GM21717 (cell line): ENCODE measurements at regions not wholly inside any gene's neighbourhood (a gene's known extent, or its start where the extent isn't known, plus 50 kb on each side); places are given as distances from the start of the nearest gene placed in this dataset.

Experiments
- ATAC-seq: cut with Tn5 transposase; IDR thresholded peaks from one replicate; pipeline ENCODE4 v1.9.1; 2021; ENCODE audit warnings: mild to moderate bottlenecking, moderate library complexity; ENCODE audit not compliant: unreplicated experiment

DNA sequence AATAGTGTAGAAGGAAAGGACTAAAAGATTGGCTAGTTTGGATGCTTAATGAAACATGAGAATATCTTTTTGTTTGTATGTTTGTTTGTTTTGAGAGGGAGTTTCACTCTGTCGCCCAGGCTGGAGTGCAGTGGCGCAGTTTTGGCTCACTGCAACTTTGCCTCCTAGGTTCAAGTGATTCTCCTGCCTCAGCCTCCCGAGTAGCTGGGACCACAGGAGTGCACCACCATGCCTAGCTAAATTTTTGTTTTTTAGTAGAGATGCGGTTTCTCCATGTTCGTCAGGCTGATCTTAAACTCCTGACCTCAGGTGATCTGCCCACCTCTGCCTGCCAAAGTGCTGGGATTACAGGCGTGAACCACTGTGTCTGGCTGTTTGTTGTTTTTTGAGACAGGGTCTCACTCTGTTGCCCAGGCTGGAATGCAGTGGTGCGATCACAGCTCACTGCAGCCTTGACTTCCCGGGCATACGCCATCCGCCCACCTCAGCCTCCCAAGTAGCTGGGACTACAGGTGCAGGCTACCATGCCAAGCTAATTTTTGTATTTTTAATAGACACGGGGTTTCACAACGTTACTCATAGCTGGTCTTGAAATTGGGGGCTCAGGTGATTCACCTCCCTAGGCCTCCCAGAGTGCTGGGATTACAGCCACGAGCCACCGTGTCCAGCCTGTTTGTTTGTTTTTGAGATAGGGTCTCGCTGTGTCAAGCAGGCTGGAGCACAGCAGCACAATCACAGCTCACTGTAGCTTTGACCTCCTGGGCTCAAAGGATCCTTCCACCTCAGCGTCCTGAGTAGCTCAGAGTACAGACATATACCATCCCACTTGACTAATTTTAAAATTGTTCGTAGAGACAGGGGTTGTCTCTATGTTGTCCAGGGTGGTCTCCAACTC is 209.2 kb downstream of the MYCN start:
- ATAC-seq: no peak

DNA sequence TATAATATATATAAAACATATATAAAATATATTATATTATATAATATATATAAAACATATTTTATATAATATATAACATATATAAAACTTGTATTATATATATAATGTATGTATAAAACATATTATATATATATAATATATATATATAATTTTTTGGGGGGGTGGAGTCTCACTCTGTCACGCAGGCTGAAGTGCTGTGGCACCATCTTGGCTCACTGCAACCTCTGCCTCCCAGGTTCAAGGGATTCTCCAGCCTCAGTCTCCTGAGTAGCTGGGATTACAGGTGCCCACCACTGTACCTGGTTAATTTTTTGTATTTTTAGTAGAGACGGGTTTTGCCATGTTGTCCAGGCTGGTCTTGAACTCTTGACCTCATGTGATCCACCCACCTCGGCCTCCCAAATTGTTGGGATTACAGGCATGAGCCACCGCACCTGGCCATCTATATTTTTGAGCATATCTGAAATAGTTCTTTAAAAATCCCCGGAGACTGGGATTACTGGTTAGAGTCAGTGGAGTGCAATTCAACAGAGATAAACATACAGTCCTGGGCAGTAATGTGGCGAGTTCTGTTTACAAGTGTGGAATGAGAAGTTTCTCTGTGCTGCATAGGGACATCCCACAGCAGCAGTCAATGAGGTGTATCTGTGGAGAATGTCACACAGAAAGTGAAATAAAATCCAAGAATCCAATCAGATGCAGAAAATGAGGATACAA is 208.4 kb downstream of the MYCN start:
- ATAC-seq: no peak

DNA sequence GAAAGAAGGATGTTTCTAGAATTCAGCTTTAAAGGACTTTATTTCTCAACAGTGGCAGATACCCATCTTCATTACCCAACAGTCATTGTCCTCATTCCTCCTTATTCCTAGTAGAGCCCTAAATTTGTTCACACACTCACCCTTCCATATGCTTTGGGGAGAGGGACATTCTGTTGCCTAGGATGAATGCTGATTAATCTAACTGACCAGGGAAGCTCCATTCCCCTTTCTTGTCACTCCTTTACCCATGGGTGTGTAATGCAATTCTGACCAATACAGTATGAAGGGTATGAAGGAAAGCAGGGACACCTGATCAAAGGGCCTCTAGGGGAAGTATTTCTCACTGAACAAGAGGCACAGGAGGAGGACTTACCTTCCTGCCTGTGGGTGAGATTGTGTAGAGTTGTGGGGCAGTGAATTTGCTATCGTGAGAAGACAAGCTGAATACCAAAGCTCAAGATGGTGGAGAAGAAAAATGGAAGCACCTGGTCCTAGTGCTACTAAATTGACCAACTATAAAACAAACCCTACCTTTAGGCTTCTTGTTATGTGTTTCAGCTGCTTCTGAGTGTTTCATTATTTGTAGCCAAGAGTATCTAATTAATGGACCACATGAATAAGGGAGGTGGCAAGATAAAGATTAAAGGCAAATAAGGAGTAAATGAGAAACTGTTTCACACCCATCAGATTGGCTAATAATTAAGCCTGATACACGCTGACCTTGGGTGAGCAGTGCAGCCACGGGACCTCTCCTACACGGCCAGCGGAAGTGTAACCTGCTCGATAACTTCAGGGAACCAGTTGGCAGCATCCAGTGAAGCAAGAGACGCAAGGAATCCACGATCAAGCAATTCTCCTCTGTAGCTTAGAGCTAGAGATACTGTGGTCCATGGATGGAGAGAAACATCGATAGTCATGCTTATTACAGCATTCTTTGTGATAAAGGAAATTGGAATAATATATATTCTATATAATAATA is 202.3 kb downstream of the MYCN start:
- no peak for ATAC-seq

DNA sequence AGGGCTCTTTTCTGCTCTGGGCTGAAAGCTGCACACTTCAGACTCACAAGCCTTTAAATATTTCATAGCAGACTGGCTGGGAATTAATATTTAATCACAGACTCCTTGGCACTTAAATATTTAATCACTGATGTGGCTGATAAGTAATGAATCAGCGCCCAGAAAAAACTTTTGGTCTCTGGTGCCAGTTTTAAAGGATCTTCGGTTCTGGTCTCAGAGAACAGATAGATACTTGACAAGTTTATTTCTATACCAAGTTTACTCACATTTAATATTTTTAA is 201.2 kb downstream of the MYCN start:
- no peak for ATAC-seq

DNA sequence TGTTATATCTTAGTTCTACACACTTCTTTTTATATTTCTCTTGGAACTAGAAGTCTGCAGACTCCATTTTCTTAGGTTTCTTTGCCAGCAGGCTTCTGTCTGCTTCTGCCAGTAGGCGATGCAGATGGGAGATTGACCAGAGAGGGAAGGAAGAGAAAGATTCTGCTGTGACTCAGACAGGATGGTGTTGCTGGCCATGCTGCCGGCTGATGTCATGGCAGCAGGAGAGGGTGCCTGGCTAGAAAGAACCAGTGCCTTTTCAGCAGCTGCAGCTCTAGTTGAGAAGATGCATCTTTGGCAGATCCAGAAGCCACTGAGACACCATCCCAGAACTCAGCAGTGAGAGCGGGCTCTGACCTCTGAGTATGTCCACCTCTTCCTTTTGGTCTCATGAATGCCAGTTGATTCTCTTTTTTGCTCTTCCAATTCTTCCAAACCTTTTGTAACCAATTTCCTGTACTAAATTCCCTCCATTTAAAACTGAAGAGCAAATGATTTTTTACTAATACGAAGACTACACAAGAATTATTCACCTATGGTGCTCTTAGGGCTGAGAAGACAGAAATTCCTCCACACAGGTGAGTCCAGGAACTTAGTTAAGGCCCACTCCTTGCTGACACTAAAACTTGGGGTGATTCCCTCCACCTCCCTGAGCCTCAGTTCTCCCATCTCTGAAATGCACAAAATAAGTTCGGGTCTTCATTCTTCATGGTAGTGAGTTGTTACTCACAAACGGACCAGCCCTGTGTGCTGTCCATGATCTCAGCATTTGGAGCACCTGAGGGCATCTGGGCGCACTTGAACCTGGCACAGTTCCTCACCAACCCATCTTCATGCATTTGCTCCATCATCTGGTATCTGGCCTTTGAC is 200.7 kb downstream of the MYCN start:
- ATAC-seq: no peak

DNA sequence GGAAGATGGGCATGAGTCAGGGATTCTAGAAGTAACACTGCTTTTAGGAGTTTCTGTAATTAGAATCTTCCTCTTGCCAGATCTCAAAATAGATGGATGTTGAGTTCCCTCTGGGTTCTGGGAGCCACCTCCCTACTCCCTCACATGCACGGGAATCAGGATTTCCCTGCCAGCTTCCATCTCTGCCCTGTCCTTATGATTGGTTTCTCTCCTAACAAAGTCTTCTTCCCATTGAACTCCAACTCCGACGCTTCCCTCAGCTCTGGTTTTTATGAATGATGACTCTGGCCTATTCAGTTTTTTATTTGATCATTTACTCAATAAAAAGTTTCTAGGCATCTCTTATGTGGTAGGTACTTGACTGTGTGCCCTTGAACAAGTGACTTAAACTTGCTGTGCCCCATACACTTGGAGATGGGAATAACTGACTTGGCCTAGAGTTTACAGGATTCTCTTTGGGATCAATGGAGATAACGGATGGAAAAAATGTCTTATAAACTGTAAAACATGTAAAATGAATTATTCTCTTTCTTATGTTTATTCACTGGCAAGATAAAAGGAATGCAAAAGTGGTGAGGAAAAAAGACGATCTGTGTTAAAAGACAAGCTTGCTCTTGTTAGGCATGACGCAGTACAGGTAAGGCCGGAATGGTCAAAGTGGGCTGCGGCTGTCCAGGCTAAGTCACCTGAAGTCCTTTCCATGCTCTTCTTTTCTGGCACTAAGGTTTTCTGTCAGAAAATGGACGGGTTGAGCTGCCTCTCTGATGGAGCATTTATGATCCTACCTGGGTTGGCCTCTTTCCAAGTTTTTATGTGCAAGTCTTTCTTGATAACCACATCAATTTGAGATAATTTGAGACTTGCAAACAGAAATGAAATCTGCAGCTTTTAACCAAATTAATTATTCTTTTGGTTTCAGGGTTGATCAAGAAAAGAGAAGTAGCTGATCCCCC is 199.6 kb downstream of the MYCN start:
- no peak for ATAC-seq

DNA sequence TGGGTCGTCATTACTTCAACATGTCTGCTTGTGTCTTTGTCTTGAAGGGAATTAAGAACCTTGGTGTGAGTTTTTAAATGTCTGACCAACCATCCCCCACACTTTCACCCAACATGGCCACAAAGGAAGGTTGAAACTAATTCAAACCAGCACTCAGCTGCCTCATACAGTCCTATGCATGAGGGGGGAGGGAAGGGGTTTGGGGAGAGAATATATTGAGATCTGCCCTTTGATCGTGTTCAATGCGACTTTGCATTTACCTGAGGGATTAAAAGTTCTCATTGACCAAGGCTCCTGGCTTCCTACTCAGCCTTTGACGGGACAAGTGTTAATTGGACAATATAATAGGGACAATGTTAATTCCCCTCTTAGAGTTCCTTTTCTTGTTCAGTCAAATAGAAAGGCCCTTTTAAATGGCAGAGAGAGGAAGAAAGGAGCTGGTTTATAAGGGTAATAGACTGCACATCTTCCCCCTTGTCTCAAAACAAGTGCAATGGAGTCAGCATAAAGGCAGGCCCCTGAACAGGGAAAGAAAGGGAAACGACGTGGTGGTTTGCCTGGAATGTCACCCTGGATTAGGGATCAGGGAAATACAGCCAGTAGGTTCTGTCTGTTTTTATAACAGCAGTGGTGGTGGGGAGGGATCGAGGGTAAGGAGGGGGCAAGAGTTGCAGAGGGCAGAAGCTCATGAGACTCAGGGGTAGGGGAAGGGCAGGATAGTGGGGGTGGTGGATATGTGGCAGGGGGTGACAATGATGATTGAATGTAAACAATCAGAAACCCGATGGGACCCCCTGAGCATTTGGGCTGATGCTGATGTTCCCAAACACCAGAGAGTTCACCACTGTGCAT is 198.7 kb downstream of the MYCN start:
- ATAC-seq: no peak

DNA sequence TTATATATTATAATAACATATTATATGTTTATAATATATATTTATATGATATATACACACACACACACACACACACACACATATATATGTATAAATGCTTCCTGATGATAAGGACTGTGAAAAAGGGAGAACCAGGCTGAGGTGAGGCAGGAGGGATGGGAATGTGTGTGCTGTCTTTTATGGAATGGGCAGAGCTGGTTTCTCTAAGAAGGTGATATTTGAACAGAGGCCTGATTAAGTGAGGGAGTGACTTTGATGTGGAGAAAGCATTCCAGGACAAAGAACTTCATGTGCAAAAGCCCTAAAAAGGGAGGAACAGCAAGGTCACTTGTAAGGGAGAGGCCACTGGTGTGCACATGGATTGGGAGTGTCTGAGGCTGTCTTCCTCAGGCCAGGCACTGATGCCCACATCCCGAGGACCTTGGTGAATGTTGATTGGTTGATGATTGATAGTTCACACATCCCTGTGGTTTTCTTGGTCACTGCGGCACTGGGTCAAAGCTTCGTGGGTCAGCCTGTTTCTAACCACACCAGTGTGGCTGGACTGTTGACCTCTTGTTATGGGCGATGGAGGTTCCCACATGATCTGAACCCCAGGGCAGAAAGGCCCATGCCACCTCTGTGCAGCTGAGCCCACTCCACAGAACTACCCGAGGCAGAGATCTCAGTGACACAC is 196.9 kb downstream of the MYCN start:
- ATAC-seq: no peak

DNA sequence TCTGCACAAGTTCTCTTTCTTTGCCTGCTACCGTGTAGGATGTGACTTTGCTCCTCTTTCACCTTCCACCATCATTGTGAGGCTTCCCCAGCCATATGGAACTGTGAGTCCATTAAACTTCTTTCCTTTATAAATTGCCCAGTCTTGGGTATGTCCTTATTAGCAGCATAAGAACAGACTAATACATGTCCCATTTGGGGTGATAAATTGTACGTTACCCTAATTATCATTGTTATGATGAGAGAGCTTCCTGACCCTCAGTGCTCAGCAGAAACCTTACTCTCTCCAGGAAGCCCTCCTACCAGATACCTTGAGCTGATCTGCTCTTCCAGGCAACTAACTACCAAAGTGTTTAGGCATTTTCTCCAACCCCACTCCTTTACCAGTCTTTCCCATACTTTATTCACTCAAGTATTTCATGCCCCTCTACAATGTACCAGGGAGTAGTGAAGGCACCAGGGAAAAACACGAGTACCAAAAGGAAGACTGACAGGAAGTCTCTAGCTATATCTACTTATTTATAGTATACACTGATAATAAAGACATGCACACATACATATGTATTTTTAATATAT is 196.2 kb downstream of the MYCN start:
- no peak for ATAC-seq

DNA sequence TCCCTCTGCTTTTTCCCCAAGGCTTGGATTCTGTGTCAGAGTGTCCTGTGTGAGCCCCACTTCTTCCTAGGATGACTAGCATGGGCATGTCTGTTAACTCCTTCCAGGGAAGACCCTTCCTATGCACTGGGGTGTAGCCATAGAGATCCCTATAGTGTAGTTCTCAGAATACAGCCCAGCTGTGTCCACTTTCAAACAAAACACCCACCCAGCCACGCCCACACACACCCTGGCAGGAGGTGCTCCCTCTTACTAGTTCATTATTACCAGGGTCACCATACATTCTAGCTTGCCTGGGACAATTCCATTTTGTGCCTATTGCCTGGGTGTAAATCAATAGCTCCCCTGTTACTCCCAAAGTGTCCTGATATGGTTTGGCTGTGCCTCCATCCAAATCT is 195.6 kb downstream of the MYCN start:
- ATAC-seq: no peak

DNA sequence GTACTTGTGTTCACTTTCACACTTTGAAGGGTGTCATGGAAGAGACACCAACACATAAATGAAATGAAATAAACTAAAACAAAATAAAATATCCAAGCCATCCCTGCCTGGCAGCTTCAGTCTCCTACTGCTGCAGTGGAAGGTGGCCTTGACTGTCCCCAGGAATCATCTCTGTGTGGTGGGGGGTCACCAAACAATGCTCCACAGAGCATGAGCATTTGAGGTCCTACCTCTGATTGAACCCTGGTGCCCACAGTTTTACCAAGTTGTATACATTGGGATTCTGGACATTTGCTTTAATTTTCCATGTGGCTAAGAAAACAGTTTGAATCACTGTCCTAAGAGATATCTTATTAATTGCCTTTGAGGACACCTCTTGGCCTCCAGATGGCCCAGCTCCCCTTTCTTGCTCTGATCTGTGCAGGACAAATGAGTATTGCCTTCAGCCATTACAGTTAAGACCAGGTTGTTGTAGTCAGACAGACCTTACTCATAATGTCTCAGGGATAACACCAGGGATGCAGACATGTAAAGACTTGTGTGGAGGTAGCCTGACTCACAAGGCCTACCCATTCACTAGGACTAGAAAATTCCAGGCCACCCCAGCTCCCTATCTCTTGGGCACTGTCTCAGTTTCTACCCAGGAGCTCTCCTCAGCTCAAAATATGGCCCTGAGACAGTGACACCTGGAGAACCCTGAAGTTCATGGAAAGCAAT is 195.0 kb downstream of the MYCN start:
- ATAC-seq: no peak

DNA sequence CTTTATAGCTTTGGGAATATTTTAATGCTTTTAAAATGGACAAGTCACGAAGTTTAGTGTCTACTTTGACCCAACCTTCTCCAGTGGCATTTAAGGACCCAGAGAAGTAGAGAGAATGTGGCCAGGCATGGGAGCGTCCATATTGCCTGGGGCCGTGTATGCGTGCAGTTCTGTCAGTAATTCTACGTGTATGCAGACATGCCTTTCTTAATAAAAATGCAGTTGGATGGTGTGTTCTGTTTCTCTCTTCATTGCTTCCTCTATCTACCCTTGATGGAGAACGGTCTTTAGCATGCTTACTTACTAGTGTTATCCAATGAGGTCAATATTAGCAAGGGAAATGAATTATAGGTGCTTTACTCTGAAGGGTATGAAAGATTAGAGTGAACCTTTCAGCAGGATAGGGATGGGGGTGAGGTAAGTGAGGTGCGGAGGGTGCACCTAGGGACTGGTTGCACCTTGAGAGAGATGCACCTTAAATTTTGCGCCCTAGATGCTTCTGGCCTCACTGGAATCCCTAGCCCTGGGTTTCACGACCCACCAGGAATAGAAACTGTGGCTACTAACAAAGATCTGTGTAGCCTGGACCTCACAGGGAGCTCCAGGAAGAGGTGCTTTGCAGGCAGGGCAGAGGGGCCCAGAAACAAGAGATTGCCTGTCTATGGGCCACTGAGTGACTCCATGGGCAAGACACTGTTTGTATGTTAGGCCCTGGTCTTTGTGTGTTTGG is 194.3 kb downstream of the MYCN start:
- ATAC-seq: no peak

DNA sequence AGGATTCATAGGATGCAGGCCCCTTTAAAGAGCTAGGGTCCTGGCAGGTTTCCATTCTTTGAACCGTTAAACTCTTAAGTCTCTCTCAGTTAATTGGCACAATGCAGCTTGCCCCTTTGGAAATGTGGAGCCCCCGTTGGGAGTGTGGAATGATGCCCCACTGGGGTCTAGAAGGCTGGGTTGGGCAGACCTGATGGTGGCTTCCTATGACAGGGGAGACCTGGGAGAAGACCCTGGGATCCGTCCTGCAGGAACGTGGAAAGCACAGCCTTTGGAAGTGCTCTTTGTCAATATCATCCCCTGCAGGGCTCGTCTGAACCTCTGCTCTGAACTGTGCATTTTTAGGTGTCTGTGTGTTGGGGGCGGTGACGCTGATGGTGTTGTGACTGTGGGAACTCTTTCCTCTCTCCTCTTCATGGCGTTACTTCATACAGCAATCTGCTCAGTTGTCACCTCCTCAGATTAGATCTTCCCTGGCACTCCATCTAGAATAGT is 190.6 kb downstream of the MYCN start:
- ATAC-seq: no peak

DNA sequence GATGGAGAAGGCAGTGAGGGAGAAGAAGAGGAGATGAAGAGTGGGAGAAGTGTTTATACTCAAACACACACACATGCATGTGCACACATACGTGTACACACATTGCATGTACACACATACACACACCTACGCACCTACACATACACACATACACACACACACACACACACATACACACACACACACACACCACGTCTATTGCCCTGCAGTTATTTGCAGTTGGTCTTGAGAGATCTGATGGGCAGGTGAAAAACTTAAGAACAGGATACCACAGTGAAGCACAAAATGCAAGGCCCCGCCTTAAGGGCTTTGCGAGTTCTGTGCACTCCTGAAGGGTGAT is 190.2 kb downstream of the MYCN start:
- no peak for ATAC-seq

DNA sequence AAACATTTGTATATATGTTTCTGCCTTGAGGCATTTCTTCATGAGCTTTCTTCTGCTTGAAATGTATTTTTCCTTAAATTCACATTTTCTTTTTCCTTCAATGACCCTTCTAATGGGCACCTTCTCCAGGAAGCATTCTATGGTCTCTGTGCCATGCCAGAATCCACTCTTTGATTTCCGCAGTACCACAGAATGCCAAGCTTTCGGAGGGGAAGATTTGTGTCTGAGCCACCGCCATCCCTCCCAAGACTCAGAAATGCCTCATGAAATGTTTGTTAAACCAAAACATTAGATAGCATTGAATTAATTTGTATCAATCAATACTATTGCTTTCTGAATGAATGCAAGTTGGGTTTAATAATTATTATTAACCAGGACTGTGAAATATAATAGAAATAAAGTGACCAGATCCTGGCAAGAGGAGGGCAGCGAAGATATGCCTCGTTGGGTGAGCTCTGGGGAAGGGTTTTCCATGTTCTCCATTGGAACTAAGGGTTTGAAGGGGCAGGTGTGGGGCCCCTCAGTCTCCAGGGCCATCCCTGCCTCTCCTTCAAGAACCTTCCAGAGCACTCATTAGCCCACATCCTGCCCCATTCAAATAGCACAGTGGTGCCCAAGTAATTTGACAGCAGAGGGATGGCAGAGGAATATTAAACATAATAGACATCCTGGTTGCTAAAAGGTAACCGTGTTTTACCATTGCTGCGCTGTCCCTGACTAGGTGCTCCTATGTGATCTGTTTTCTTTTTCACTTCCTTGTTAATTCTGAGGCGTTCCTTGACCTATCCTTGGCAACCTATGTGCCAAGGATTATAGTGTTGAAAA is 189.6 kb downstream of the MYCN start:
- no peak for ATAC-seq
